ENCODE measurements at regions not wholly inside any gene's neighbourhood (a gene's known extent, or its start where the extent isn't known, plus 50 kb on each side); places are given as distances from the start of the nearest gene placed in this dataset.
"Not testable (repeated sequence)": the region's sequence is repeated elsewhere in the genome, so short reads cannot be mapped to it uniquely, and the experiment has no call there.

DNA sequence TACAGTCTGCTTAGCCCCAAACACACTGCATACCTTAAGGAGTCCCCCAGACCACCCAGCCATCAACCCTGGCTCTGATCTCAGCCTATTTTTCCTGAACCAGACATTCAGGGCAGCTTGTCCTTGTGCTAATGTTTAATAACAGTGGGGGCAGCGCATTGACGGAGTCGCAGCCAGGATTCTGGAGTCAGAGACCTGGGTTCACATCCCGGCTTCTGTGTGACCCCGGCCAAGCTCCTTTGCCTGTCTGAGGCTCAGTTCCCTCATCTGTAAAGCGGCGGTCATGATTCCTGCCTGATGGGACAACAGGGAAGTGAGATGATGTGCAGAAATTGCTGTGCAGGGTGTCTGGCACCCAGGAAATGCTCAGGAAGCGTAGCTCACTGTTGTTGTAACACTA is 63.1 kb downstream of the MATN1 start:
- no peak for DNase-seq

DNA sequence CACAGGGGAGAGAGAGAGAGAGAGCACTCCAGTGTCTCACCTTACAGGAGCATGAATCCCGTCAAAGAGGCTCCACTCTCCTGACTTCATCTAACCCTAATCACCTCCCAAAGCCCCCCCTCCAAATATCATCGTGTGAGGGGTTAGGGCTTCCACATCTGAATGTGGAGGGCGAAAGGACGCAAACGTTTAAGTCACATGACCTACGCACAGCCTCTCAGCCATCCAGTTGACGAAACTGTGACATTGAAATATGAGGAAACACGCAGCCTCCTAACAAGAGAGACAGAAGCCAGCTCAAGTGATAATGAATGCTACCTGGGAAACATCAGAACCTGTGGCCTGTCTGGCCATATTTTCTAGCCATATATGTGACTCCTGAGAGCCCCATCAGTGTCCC is 63.7 kb downstream of the MATN1 start:
- DNase-seq: no peak

GRCh38 chr1:30658375-30658774 is 65.0 kb downstream of the MATN1 start:
- DNase-seq: not testable (repeated sequence)

DNA sequence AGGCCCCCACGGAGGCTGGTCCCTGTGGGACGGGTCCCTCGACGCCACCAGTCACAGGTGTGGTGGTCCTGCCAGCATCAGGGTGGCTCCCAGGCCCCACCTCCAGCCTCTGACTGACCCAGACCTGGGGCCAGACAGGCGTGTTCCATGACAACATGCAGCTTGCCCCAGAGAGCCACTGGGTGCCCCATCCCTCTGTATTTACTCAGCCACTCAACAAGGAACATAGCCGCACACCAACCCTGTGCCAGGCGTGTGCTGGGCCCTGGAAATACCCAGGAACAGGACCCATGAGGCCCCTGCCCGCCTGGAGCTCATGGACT is 65.4 kb downstream of the MATN1 start:
- no peak for DNase-seq

DNA sequence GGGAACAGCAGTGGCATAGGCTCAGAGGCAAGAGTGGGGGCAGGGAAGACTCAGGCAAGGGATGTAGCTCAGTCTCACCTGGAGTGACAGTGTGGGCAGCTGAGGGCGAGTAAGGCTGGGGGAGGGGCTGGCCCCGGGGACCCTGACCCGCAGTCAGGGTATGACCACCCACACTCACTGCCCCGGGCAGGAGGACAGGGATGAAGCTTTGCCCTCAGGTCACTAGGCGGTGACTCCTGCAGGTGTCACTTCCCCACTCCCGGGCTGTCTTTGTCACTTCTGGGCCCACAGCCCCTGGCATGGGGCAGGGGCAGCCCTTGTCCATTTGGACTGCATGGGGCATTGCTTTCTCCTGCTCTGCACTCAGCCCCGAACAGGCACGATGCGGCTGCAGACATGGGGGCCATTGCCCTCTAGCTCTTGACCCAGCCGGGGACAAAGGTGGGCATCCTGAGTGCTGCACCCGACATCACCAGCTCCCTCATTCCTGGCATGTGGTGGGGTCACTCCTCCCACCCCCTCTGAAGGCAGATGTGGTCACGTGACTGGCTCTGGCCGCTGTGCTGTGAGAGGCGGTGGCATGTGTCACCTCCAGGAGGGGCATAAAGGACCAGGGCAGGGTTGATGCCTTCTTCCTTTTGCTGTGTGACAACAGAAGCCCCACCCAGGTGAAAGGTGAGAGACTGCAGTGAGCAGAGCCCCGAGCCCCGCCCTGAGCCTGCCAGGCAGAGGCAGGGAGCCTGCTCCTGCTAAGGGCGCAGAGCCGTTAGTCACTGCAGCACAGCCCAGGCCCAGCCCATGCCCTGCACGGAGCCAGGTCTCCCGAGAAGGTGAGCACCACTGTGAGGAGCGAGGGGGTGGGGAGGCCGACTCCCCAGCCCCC is 66.0 kb downstream of the MATN1 start:
- DNase-seq: no peak

DNA sequence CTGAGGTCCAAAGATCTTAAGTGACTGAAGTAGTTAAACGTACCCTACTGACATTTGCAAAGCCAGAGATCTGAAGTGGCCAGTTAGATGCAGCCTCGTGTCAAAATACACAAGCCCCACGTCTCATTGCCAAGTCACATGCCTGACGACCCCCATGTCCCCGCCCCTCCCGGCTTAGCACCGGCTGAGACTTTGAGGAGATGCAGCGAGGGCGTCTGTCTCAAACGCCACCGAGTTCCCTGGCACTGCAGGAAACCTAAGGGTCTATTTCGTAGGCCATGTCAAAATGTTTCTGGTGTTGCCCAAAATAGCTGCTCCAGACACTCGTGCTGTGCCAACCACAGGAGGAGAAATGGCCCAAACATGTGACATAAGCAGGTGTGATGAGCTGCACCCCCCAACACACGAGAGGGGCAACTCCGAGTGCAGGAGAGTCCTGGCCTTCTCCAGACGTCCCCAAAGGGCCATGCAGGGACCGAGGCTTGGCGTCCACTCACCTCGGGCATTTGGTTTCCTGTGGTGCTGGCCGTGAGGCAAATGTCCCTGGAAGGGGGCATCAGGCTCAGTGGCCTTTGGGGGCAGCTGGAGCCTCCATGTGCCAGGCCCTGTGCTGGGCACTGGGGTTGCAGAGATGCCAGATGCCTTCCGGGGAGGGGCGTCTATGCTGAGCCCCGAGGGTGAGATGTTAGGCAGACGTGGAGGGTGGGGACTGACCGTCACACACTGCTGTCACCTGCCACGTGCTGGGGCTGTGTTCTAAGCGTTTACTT is 67.0 kb downstream of the MATN1 start:
- DNase-seq: no peak

- no peak for DNase-seq
Measured at GRCh38 chr1:30655672-30656071, 67.7 kb downstream of the MATN1 start.

DNA sequence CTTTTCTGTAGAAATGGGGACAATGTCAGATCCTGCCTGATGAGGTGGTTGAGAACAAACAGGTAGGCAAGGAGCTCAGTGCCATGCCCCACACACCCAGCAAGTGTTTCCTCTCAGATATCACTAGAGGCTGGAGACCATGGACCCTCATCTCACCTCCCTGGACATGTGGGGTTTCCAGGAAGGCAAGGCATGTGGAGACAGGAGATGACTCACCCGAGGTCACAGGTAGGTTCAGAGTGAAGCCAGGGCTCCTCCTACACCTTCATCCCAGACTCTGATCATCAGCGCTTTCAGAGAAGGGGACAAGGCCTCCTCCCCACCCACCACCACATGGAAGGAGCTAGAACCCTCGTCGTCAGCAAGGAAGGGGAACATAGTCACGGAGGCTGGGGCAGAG is 69.2 kb downstream of the MATN1 start:
- DNase-seq: no peak

DNA sequence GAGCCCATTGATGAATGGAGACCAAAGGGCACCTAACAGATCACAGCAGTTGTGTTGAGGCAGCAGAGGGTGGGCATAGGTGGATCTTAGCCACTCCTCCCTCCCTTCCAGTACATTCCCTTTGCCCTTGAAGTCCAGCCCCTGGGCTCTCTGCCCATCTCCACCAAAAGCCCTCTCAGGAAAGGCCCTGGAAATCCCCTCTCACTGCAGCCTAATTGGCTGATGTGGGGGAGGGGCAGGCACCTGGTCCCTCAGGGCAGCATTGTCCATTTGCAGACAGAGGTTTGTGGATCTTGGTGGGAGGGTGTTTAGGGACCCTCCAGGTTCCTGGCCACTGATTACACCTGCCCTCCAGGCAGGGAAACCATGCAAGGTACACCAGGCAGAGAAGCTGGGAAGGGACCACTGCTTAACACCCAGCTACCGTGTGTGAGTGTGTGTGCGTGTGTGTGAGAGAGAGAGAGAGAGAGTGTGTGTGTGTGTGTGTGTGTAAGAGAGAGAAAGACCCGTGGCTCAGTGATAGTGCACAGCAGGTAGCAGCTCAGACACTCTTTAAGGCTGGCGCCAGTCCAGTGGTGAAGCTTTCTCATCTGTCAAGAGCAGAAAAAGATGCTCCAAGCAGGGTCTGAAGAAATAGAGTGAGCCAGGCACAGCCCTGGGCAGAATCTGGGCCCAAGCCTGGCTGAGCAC is 71.1 kb downstream of the MATN1 start:
- DNase-seq: no peak

DNA sequence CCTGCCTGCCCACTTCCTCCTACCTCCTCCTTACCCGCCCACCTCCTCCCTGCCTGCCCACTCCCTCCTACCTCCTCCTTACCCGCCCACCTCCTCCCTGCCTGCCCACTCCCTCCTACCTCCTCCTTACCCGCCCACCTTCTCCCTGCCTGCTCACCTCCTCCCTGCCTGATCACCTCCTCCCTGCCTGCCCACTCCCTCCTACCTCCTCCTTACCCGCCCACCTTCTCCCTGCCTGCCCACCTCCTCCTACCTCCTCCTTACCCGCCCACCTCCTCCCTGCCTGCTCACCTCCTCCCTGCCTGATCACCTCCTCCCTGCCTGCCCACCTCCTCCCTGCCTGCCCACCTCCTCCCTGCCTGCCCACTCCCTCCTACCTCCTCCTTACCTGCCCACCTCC is 72.0 kb downstream of the MATN1 start:
- not testable (repeated sequence) for DNase-seq

DNA sequence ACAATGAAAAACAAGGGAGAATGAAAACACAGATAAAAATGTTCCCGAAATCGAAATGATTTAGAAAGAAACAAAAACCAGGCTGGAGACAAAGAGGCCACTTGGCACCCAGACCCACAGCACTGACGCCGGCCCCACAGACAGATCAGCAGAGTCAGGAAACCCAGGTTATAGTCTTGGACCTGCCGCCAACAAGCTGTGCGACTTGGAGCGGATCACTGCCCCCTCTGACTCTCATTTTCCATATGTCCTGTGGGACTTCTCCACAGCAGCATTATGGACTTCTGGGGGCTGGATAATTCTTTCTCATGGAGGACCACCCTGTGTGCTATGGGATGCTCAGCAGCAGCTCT is 72.4 kb downstream of the MATN1 start:
- no peak for DNase-seq

- no peak for DNase-seq
Measured at GRCh38 chr1:30650038-30650967, 73.1 kb downstream of the MATN1 start.

- DNase-seq: no peak
Measured at GRCh38 chr1:30649321-30649991, 73.9 kb downstream of the MATN1 start.

- no peak for DNase-seq
Measured at GRCh38 chr1:30648408-30649000, 74.9 kb downstream of the MATN1 start.

GRCh38 chr1:30645807-30646206 is 77.6 kb downstream of the MATN1 start:
- DNase-seq: peak; percentile 68

DNA sequence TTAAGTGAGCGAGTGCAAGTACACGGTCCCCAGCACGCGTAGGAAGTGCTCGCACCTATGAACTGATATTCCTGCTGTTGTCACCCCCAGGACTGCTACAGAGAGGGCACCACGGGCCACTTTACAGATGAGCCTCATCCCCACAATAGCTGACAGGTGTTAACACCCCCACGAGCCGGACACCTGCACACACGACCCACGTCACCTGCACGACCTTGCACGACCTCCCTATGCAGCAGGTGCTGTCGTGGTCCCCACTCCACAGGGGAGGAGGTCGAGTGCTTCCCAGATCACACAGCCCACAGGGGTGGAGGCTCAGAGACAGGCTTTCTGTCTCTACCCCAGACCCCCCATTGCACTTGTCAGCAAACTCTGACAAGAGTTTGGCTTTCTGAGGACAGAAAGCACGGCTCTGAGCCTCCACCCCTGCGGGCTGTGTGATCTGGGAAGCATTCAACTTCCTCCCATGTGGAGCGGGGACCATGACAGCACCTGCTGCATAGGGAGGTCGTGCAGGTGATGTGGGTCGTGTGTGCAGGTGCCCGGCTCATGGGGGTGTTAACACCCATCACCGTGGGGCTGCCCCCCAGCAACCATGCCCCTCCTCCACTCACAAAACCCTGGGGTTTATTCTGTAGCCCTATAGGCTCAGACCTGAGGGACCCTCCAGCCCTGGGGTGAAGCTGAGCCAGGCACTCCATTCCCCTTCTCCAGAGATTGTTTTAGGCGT is 80.8 kb downstream of the MATN1 start:
- no peak for DNase-seq

DNA sequence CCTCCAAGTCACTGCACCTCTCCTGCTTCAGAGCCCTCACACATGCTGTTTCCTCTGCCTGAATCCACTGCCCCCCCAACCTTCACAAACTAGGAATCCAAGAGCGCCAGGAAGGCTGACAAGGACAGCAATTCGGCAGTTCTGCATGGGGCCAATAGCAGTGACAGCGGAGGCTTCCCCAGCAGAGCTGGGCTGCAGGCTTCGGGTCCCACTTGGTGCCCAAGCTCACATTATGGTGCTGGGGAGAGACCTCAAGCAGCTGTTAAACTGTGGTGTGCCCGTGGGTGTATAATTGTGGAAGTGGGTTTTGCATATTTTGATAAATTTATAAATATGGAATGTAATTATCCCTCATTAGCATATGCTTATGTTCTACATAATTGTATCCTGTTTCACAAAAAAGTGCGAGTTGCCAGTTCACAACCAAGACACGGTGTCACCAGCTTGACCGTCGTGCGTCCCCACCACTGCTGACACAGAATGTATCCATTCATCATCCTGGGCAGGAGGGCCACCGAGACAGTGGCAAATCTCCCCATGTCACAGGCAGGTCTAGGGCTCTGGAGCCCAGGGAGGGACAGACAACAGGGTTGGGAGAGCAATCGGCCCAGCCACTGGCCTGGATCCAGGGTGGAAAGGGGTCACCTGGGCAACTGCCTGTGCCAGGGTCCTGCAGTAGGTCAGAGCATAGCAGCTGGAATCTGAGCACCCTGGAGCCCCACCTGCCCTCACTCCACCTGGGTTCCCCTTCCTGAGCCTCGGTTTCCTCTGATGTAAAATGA is 81.6 kb downstream of the MATN1 start:
- DNase-seq: no peak

DNA sequence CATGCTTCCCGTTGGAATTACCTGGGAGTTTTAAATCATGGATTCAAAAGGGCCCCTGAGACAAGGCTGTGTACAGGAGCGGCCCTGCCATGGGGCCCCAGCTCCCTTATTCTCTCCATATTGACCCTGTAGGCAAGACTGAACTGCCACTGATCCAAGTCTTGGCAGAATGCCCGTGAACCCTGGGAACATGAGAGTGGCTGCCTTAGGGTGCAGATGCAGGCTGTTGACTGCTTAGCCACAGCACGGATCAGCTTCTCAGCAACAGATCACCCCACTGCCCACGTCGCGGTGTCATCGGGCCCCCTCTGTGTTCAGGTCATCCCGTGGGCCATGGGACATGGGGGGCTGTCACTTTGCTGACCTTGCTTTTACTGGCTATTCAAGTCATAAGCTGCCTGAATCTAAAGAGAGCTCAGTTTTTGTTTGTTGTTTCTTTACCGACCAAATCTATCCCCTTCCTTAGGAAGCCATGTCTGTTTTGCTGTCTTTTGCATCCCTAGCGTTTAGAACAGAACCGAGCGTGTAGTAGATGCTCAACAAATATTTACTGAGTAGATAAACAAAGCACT is 83.4 kb downstream of the MATN1 start:
- DNase-seq: no peak

DNA sequence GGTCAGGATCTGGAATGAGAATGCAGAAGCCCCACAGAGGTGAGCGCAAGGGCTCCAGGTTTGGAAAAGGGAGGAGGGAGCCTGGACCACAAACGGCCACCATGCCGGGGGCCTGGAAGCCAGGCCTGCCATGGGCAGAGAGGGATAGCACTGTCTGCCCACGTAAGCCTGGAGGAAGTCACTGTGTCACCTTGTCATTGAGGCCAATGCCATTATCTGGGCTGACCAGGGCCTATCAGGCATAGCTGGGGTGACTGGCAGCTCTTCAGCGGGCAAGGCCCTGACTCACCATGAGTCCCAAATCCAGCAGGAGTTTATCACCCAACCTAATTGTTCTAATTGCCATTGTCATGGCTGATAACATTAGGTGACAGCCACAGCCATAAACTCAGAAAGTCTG is 84.6 kb downstream of the MATN1 start:
- DNase-seq: no peak

GRCh38 chr1:30638086-30638485 is 85.3 kb downstream of the MATN1 start:
- DNase-seq: no peak
